Kidney epithelial cell (primary cell): ENCODE measurements at regions not wholly inside any gene's neighbourhood (a gene's known extent, or its start where the extent isn't known, plus 50 kb on each side); places are given as distances from the start of the nearest gene placed in this dataset.
"Not testable (repeated sequence)": the region's sequence is repeated elsewhere in the genome, so short reads cannot be mapped to it uniquely, and the experiment has no call there.

ENCODE experiments used
- DNase-seq: peaks from one replicate; pipeline ENCODE4 v3.0.0-alpha.2; 2010; ENCODE audit warnings: low read depth
- H3K27me3 ChIP-seq: 2 replicates; pipeline ENCODE4 v1.6.0; 2011; ENCODE audit warnings: low read length; ENCODE audit not compliant: control insufficient read depth, insufficient read depth
- H3K36me3 ChIP-seq: 2 replicates; pipeline ENCODE4 v1.5.1; 2011; ENCODE audit warnings: low read length; ENCODE audit not compliant: control insufficient read depth, insufficient read depth
- H3K4me3 ChIP-seq: 2 replicates; pipeline ENCODE4 v1.5.1; 2011; ENCODE audit warnings: low read depth, mild to moderate bottlenecking, control low read depth, low read length
- TF ChIP-seq, protein P1 (sequence below): IDR thresholded peaks from 2 replicates; pipeline ENCODE4 v1.5.1; 2011; ENCODE audit warnings: mild to moderate bottlenecking, moderate library complexity, low read length, control low read depth, inconsistent platforms; ENCODE audit not compliant: insufficient read depth, poor library complexity, severe bottlenecking

DNA sequence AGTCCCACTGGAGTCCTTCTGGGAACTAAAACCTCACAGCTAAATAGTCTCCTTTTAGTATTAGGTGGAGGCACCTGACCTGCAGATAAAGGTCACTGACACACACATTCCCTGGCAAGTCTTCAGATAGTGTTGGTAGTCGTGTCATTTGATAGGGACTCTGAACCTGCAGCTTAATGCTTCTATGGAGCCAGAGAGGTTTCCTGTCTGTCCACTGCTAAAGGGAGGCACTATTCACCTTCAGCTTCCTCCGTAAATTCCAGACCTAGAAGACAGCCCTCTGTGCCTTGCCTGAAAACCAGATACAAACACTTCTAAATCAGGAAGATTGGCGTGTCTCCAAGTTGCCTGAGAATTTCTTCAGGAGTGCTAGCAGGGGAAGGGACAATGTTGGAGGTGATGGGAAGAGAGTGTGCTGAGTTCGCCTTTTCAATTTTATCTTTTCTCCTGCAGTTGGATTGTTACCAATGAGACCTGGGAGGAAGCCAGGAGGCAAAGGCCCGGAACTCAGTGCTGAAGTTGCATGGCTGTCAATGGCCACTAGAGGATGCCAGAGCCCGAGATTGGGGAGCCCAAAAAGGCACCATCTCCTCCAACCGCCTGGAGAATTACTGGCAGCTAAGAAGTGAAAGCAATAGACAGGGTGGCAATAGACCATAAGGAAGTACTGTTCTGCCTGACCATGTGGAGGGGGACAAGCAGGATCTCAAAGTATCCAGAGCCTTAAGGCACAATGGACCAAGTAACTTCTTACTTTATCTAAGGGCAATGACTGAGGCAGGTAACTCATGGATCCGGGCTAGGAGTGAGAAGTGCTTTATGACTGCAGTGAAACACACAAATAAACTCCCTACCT is 81.6 kb upstream of the SCAF11 start:
- Histone ChIP-seq H3K4me3 (no peak overlapping the region), H3K36me3 (no peaks in the 10 kb centered on the region), H3K27me3 (no peaks in the 10 kb centered on the region)
- TF ChIP-seq, protein P1, sequence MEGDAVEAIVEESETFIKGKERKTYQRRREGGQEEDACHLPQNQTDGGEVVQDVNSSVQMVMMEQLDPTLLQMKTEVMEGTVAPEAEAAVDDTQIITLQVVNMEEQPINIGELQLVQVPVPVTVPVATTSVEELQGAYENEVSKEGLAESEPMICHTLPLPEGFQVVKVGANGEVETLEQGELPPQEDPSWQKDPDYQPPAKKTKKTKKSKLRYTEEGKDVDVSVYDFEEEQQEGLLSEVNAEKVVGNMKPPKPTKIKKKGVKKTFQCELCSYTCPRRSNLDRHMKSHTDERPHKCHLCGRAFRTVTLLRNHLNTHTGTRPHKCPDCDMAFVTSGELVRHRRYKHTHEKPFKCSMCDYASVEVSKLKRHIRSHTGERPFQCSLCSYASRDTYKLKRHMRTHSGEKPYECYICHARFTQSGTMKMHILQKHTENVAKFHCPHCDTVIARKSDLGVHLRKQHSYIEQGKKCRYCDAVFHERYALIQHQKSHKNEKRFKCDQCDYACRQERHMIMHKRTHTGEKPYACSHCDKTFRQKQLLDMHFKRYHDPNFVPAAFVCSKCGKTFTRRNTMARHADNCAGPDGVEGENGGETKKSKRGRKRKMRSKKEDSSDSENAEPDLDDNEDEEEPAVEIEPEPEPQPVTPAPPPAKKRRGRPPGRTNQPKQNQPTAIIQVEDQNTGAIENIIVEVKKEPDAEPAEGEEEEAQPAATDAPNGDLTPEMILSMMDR = peak; percentile 94
- peak; percentile 9 for DNase-seq

- DNase-seq = no peak
- Histone ChIP-seq H3K4me3 (no peak overlapping the region), H3K36me3 (no peaks in the 10 kb centered on the region), H3K27me3 (no peaks in the 10 kb centered on the region)
- TF ChIP-seq, protein P1 = no peak
These were observed 81.0 kb upstream of the SCAF11 start for GRCh38 chr12:46071335-46071734.

- no peak for DNase-seq
- no peak overlapping the region for H3K4me3 ChIP-seq
- H3K27me3 ChIP-seq = no peaks in the 10 kb centered on the region
- TF ChIP-seq, protein P1 = no peak
- H3K36me3 ChIP-seq = no peaks in the 10 kb centered on the region
These were observed 76.7 kb upstream of the SCAF11 start for GRCh38 chr12:46067094-46067493.

DNA sequence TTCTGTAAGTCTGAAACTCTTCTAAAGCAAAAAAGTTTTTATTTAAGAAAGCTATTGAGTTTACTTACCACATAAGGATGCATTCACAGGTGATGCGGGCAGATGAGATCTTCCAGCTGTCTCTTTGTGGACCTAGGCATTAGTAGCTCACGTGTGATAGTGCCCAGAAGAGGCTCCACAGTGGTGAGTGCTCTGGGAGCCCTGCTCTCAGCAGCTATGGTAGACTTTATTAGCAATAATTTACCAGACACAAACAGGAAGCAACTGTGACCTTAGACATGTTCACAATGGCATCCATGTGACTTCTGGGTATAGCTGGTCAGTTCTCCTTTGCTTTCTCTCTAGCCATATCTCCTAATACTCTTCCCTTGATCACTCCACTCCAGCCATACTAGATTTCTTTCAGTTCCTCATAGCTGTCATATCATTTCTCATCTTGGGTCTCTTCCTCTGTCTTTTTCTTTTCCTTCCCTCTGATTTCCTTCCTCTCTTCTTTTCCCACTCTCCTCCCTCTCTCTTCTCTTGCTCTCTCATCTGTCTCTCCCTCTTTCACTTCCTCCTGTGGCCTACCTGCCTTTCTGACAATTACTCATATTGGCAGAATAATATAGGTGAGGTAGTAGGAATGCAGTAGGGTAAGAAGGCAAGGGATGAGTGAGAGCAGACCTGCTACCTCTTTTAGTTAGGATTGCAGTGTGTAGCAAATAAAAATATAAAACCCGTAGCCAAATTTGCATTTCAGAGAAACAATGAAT is 75.2 kb upstream of the SCAF11 start:
- Histone ChIP-seq H3K36me3 (no peaks in the 10 kb centered on the region), H3K4me3 (no peak overlapping the region), H3K27me3 (no peaks in the 10 kb centered on the region)
- TF ChIP-seq, protein P1 = no peak
- no peak for DNase-seq

- no peak for DNase-seq
- no peak overlapping the region for H3K4me3 ChIP-seq
- H3K36me3 ChIP-seq = no peaks in the 10 kb centered on the region
- TF ChIP-seq, protein P1 = no peak
- no peaks in the 10 kb centered on the region for H3K27me3 ChIP-seq
These were observed 74.2 kb upstream of the SCAF11 start for GRCh38 chr12:46064548-46064947.

GRCh38 chr12:46058697-46059096 is 68.3 kb upstream of the SCAF11 start:
- H3K4me3 ChIP-seq, H3K27me3 ChIP-seq, DNase-seq: not testable (repeated sequence)

More at GRCh38 chr12:46058697-46059096, 68.3 kb upstream of the SCAF11 start:
- not testable (repeated sequence) for H3K36me3 ChIP-seq
